ENCODE measurements at regions not wholly inside any gene's neighbourhood (a gene's known extent, or its start where the extent isn't known, plus 50 kb on each side); places are given as distances from the start of the nearest gene placed in this dataset.

GRCh38 chr21:40901691-40902090, 54.7 kb upstream of the DSCAM start:
- DNase-seq, result no peak

DNA sequence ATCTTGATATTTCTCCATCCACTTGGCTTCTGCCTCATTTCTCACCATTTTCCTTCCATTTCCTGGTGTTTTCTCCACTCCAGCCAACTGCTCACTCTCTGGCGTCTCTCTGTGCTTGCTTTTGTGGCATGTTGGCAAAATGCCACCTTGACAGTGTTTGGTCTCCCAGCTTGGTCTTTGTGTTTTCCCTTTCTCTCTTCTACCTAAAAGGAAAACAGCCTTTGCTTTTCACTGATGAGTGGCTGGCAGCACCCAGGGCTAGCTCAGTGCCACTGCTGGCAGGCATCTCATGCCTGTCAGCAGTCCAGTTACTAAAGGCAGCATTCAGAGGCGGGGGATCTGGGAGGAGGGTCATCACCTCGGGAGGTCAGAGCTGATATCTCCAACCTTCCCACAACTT, 55.3 kb upstream of the DSCAM start:
- no peak for DNase-seq

DNA sequence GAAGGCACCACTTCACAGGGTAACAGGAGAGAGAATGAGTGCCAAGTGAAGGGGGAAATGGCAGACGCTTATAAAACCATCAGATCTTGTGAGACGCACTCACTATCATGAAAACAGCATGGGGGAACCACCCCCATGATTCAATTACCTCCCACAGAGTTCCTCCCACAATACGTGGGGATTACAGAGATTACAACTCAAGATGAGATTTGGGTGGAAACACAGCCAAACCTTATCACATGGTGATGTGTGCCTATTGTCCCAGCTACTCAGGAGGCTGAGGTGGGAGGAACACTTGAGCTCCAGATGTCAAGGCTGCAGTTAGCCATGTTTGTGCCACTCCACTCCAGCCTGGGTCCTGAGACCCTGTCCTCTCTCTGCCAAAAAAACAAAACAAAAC, 56.0 kb upstream of the DSCAM start:
- no peak for DNase-seq

DNA sequence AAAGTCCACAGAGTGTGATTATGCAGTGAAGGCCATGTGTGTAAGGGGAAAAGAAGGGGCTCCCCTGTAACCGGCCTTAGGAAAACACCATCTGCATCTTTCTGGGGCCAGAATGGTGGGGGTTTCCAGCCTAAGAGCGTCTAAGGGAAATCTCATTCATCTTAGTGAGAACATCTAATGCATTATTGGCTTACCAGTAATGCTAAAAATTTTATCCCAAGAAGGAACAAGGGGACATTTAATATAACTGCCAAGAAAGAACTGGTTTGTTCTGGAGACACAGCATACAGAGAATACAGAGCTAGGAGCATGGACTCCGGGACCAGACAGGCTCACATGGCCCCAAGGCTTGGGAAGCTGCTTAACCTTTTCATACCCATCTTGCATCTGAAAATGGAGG, 58.3 kb upstream of the DSCAM start:
- no peak for DNase-seq

- no peak for DNase-seq
Measured at GRCh38 chr21:40912375-40912774, 65.4 kb upstream of the DSCAM start.

DNA sequence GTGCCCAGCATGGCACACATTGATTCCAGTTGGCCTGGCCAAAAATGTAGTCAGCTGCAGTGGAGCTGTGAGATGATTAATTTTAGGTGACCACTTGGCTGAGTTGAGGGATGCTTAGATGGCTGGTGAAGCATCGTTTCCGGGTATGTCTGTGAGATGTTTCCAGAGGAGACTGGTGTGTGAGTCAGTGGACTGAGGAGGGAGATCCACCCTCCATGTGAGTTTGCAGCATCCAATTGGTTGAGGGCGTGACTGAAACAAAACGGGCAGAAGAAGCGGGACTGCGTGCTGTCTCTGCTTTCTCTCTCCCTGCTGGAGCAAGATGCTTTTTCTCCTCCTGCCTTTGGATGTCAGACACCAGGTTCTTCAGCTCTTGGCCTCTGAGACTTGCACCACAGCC, 68.2 kb upstream of the DSCAM start:
- no peak for DNase-seq

DNA sequence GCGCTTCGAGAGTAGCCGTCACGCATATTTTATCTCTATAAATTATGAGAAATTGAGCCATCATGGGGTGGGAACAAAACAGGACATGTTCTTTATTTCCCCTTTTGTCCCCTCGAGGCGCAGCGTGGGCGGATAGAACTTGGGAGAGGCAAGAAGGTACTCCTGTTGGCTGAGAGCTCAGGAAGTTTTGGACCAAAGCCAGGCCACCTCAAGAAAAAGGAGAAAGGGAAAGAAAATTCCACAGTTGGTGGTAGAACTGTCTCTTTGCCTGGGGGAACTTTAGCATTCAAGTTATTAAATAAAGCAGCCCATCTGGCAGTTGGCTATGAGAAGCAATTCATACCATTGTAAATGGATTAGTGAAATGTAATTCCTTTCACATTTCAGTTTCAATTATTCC, 76.4 kb upstream of the DSCAM start:
- DNase-seq, result no peak

GRCh38 chr21:40923901-40924300, 76.9 kb upstream of the DSCAM start:
- no peak for DNase-seq

GRCh38 chr21:40924641-40925040, 77.7 kb upstream of the DSCAM start:
- no peak for DNase-seq

- DNase-seq, result no peak
Measured at GRCh38 chr21:40926238-40926637, 79.3 kb upstream of the DSCAM start.

DNA sequence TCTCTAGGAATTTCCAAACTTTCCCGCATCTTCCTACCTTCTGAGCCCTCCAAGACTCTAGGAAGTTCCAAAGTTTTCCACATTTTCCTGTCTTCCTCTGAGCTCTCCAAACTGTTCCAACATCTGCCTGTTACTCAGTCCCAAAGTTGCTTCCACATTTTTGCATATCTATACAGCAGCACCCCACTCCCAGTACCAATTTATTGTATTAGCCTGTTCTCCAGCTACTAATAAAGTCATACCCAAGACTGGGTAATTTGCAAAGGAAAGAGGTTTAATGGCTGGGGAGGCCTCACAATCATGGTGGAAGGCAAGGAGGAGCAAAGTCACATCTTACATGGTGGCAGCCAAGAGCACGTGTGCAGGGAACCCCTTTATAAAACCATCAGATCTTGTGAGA, 82.9 kb upstream of the DSCAM start:
- DNase-seq, result no peak

GRCh38 chr21:40931197-40931596, 84.2 kb upstream of the DSCAM start:
- no peak for DNase-seq

DNA sequence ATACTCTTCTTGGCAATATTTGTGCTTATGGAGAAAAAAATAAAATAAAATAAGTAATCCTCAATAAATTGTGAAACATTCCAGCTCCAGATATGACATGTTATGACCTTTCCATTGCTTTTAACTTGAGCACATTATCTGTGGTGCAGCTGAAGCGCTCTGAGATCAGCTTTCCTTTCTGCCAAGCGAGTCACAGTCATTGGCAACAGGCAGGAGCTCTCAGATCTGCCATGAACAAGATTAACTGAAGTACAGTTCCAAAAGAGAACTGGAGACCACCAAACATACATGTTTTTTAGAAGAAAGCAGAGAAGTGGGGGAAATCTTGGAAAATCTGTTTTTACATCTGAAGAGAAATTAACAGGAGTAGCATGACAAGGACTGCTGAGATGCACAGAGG, 89.2 kb upstream of the DSCAM start:
- no peak for DNase-seq

DNA sequence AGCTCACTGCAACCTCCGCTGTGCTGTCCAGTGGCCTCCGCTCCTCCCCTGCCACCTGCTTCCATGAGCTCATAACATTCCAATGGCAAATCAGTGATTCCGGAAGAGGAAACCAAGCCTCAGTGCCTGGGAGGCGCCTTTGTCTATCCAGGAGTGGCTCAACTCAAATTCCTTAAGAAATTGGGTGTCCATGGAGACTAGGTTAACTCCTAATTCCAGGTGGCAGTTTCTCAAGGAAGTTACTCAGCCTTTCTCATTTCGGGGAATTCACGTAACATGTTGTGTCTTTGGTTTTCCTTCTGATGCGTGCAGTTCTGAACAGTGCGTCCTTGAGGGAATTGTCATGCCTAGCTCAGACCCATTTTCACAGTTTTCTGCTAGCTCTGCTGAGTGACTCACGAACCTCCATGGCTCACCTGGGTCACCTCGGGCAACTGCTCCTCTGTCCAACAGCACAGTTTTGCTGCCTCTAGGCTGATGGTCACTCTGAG, 89.9 kb upstream of the DSCAM start:
- no peak for DNase-seq

GRCh38 chr21:40938078-40938477, 91.1 kb upstream of the DSCAM start:
- no peak for DNase-seq

DNA sequence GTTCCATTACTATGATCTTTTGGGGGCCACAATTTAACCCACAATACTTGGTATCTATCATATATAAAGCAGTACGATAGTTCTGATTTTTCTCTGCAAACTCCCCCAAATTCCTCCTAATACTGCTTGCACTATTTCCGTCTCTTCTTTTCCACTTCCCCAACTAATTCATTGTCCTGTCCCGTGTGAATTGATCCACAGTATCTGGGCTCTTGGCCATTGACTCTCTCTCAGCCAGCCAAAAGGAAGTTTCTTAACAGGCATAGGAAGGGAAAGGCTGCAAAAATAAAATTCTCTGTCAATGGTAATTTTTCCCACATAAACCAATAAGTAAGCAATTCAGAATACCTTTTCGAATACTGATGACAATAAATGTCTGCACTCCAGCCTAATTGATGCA, 91.7 kb upstream of the DSCAM start:
- DNase-seq, result no peak

GRCh38 chr21:40947713-40948112, 100.8 kb upstream of the DSCAM start:
- DNase-seq, result no peak

DNA sequence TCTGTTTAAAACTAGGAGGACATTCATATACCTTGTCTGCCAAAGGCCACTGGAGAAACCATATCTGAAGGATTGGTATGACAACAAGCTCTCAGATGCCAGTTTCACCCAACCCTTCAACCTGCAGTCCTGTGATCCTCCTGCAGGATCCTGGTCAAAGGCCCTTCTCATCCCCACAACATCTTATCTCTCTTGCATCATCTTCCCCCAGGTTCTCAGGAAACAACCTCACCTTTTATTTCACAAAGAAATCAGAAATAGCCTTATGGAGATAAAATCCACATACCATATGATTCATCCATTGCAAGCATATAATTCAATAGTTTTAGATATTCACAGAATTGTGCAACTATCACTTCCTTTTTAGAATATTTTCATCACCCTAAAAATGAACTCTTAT, 104.0 kb upstream of the DSCAM start:
- DNase-seq, result no peak

DNA sequence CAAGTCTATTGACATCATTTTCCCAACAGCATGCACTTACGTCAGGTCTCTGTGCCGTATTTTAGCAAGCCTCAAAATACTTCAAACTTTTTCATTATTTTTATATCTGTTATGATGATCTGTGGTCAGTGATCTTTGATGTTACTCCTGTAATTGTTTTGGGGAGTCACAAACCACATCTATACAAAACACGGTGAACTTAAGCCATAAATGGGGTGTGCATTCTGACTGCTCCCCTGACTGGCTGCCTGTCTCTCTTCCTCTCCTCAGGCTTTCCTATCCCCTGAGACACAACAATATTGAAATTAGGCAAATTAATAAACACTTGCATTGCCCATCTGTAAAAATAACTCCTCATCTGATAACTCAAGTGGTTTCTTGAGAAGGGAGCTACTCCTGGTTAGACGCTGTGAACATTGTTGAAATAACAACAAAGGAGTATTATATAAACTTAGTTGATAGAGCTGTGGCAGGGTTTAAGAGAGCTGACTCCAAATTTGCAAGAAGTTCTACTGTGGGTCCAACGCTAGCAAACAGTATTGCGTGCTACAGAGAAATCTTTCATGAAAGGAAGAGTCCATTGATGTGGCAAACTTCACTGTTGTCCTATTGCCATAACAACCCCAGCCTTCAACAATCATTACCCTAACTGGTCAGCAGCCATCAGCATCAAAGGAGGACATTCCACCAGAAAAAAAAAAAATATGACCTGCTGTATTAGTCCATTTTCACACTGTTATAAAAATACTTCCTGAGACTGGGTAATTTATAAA, 105.8 kb upstream of the DSCAM start:
- no peak for DNase-seq

DNA sequence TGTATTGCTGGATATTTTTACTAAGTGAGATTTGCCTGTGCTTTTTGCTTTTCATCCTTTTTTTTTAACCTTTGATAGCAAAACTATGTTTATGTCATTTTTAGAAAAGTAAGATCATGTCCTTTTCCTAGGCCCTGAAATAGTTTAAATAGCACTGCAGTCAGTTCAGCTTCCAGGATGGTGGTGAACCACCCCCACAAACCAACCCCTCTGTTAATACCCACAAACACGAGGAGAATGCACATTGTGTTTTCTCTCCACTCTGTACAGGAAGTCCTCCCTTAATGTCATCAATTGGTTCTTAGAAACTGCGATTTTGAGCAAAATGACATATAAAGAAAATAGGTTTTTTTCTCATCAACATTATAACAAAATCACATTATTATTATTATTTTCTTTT, 117.7 kb upstream of the DSCAM start:
- no peak for DNase-seq

GRCh38 chr21:40967771-40968170, 120.8 kb upstream of the DSCAM start:
- no peak for DNase-seq

DNA sequence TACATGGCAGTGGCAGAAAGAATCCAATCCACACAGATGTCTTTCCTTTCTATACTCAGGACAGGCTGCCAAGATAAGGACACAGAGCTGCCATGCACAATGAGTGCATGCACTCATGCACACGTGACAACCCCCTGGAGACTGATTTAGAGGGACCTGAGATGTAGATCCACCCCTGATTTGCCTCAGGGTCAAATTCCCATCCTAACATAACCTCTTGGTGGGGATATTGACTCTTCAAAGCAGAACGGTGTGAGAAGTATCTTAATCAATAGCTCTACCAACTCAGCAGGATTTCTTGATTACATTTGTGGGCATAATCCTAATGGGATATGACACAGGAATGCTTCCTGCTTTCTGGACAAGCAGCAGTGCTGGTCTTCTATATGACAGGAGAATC, 125.2 kb upstream of the DSCAM start:
- no peak for DNase-seq

- DNase-seq, result no peak
Measured at GRCh38 chr21:40976198-40977109, 129.5 kb upstream of the DSCAM start.

GRCh38 chr21:40985370-40985769, 138.4 kb upstream of the DSCAM start:
- no peak for DNase-seq

Measured in stimulated activated CD4-positive, alpha-beta T cell treated with anti-CD3 and anti-CD28 coated beads, Interleukin-2, amount 100 ng/mL, for 24 hours (primary cell).